Aorta (tissue), 5 donors: ENCODE measurements at regions not wholly inside any gene's neighbourhood (a gene's known extent, or its start where the extent isn't known, plus 50 kb on each side); places are given as distances from the start of the nearest gene placed in this dataset.

ENCODE experiments used
- ATAC-seq: fragments of 200-7000 bp; cut with Tn5 transposase; one replicate; pipeline ENCODE4 v1.9.1; 2022; ENCODE audit warnings: moderate library complexity; ENCODE audit not compliant: low FRiP score
- DNase-seq, 2 donors: peaks; one replicate each; pipeline ENCODE4 v3.0.0-alpha.2; 2020
- H3K27ac ChIP-seq, 2 donors: one replicate each; pipeline ENCODE4 v1.5.1; 2013; ENCODE audit warnings: low read length in 2 of 2, mild to moderate bottlenecking in 2 of 2, moderate library complexity in 2 of 2, control low read depth in 1 of 2, inconsistent platforms in 1 of 2, low read depth in 1 of 2
- H3K27me3 ChIP-seq, 2 donors: one replicate each; pipeline ENCODE4 v1.6.1; 2013; ENCODE audit warnings: control low read depth in 1 of 2, low read length in 1 of 2, mild to moderate bottlenecking in 1 of 2, moderate library complexity in 1 of 2; ENCODE audit not compliant: insufficient read depth in 2 of 2, control insufficient read depth in 1 of 2
- H3K36me3 ChIP-seq, 2 donors: one replicate each; pipeline ENCODE4 v1.6.1; 2013; ENCODE audit warnings: control low read depth in 1 of 2, low read length in 1 of 2, mild to moderate bottlenecking in 1 of 2; ENCODE audit not compliant: insufficient read depth in 2 of 2, control insufficient read depth in 1 of 2
- H3K4me1 ChIP-seq, 2 donors: one replicate each; pipeline ENCODE4 v1.6.1; 2013; ENCODE audit warnings: low read length in 2 of 2, control low read depth in 1 of 2, mild to moderate bottlenecking in 1 of 2, moderate library complexity in 1 of 2; ENCODE audit not compliant: insufficient read depth in 2 of 2, control insufficient read depth in 1 of 2
- H3K4me3 ChIP-seq, 2 donors: one replicate each; pipeline ENCODE4 v1.5.1; 2013; ENCODE audit warnings: low read length in 2 of 2, control low read depth in 1 of 2, mild to moderate bottlenecking in 1 of 2
- H3K9me3 ChIP-seq: one replicate; pipeline ENCODE4 v1.6.1; 2013; ENCODE audit warnings: mild to moderate bottlenecking, low read length; ENCODE audit not compliant: control insufficient read depth
- WGBS, 2 donors: extraction: QIAGEN DNeasy Blood & Tissue Kit; methylation state at CpG; one replicate each; pipeline ENCODE4 v1.1.7; 2013; 5-methylcytosine and 5-hydroxymethylcytosine counted together
- intact Hi-C, 2 donors: fragments of 100-400 bp; cut with DNase I; formaldehyde crosslinking; loops; one replicate each; pipeline versions ENCODE4 v1.14.2 to v1.15.0; 2022
- donor health status: healthy with polysubstance abuse.
- donor health status: Bipolar disorder and iron deficiency.
- donor health status: DM: no; HTN: no; CAD: no.
- donor health status: DM: no; HTN: no; CAD: no.
- donor health status: DM: yes; HTN: yes; CAD: no.

DNA sequence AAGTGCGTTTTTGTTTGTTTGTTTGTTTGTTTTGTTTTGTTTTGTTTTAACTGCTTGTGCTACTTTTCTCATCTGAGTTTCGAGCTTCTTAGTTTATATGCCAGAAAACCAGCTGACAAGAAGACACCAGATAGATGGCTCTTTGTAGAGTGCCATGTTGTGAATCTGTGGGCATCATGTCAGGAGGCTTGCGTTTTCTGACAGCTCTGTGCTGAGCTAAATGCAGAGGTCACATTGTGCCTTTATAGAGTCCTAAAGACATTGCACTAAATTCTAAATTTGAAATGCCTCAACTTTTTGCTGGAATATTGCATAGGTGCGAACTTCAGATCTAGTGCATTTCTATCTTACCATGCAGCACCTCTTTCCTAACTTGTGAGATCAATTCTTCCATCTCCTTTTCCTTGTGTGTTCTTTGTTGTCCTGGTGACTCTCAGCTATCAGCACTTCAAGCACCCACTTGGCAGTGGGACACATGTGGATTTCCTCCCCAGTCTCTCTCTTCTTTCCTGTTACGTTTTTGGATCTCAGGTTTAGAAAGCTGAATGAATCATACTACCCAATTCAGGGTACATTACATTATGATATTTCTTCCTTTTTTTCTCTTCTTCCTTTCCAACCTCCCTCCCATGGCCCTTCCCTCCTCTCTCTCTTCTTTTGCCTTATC lies 379.0 kb upstream of the RPS23 start:
- WGBS, 2 donors = 54 to 66% methylated on average over 5 of the region's 5 CpGs
- Histone ChIP-seq H3K36me3 (no peaks in the 10 kb centered on the region), H3K4me1 (no peaks in the 10 kb centered on the region), H3K4me3 (no peak overlapping the region), H3K27me3 (no peaks in the 10 kb centered on the region), H3K27ac (no peak overlapping the region), H3K9me3 (no peaks in the 10 kb centered on the region)
- DNase-seq (no peak), ATAC-seq (no peak)
- intact Hi-C loops = no loop called here

- DNase-seq (no peak), ATAC-seq (no peak)
- no peaks in the 10 kb centered on the region for H3K4me1 ChIP-seq
- no peaks in the 10 kb centered on the region for H3K9me3 ChIP-seq
- H3K36me3 ChIP-seq = no peaks in the 10 kb centered on the region
- H3K4me3 ChIP-seq = no peak overlapping the region
- intact Hi-C loops = no loop called here
- WGBS, 2 donors = 12% methylated on average over 2 of the region's 2 CpGs
- H3K27me3 ChIP-seq = no peaks in the 10 kb centered on the region
- no peak overlapping the region for H3K27ac ChIP-seq
These were observed 378.2 kb upstream of the RPS23 start for GRCh38 chr5:82656341-82656761.

GRCh38 chr5:82655078-82655477 lies 376.9 kb upstream of the RPS23 start:
- no peak overlapping the region for H3K27ac ChIP-seq
- no peaks in the 10 kb centered on the region for H3K4me1 ChIP-seq
- no peaks in the 10 kb centered on the region for H3K27me3 ChIP-seq
- WGBS, 2 donors = 91 to 92% methylated on average over 7 of the region's 7 CpGs
- H3K9me3 ChIP-seq = no peaks in the 10 kb centered on the region
- intact Hi-C loops = no loop called here
- H3K36me3 ChIP-seq = no peaks in the 10 kb centered on the region
- DNase-seq = no peak
- no peak for ATAC-seq
- H3K4me3 ChIP-seq = no peak overlapping the region

DNA sequence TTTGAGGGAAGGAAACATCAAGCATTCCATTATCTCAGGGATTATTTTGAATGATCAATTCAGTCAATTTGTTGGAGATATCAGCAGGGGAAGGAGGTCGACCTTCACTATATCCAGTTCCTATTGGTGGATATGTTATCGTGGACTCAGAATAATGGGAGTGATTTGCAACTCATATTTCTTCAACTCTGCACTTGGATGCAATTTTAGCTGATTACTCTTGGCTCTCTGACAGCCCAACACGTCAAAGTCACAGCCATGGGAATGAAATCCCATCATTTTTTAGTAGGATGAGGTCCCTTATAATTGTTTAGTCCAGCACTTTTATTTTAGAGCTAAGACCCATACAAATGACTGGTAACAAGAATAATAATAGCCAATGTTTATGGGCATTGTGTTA lies 371.8 kb upstream of the RPS23 start:
- intact Hi-C loops = loop anchor here (10.0 kb wide), 3 partner anchors 145 to 915 kb away; no protein-coding TSS in a partner anchor
- ATAC-seq (no peak), DNase-seq (no peak)
- WGBS, 2 donors = 34 to 48% methylated on average over 3 of the region's 3 CpGs
- Histone ChIP-seq H3K9me3 (no peaks in the 10 kb centered on the region), H3K27ac (no peak overlapping the region), H3K36me3 (no peaks in the 10 kb centered on the region), H3K4me3 (no peak overlapping the region), H3K4me1 (no peaks in the 10 kb centered on the region), H3K27me3 (no peaks in the 10 kb centered on the region)

DNA sequence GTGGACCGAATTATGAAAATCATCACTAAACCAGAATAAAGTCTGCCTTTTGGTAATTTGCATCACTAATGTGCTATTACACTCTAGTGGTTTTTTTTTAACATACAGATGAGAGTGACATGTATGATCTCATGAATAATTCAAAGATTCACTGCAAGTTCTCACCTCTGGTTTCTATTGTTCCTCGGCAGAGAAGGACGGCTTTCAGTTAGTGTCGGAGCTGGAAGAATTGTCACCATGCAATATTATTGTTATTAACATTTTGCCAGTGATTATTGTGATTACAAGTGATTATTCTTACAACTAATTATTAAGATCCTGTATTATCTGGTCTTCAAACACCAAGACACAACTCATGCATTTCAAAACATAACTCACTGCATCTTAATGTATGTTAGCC lies 366.6 kb upstream of the RPS23 start:
- ATAC-seq (no peak), DNase-seq (no peak)
- intact Hi-C loops = loop anchor here (5.0 to 10.0 kb wide), 7 partner anchors 150 to 923 kb away; partner anchors contain the start of genes VCAN (in 2 of the 2), TMEM167A (in 1 of the 2) and XRCC4 (in 1 of the 2)
- H3K4me1 ChIP-seq = peaks cover 0 to 2% of the 10 kb centered on the region in 2 donors
- WGBS, 2 donors = 97% methylated on average over 4 of the region's 4 CpGs
- H3K27me3 ChIP-seq = no peaks in the 10 kb centered on the region
- no peak overlapping the region for H3K27ac ChIP-seq
- no peaks in the 10 kb centered on the region for H3K36me3 ChIP-seq
- H3K9me3 ChIP-seq = no peaks in the 10 kb centered on the region
- H3K4me3 ChIP-seq = no peak overlapping the region

- H3K27me3 ChIP-seq = no peaks in the 10 kb centered on the region
- peaks cover 0 to 4% of the 10 kb centered on the region in 2 donors for H3K4me1 ChIP-seq
- H3K9me3 ChIP-seq = no peaks in the 10 kb centered on the region
- H3K36me3 ChIP-seq = no peaks in the 10 kb centered on the region
- H3K4me3 ChIP-seq = no peak overlapping the region
- no peak for ATAC-seq
- DNase-seq = no peak
- H3K27ac ChIP-seq = no peak overlapping the region
- intact Hi-C loops = loop anchor here (5.0 to 10.0 kb wide), 7 partner anchors 151 to 923 kb away; partner anchors contain the start of genes VCAN (in 2 of the 2), TMEM167A (in 1 of the 2) and XRCC4 (in 1 of the 2)
These were observed 366.1 kb upstream of the RPS23 start for GRCh38 chr5:82644229-82644628.

- no peak overlapping the region for H3K4me3 ChIP-seq
- WGBS, 2 donors = 95% methylated on average over 3 of the region's 3 CpGs
- no peak overlapping the region for H3K27ac ChIP-seq
- H3K27me3 ChIP-seq = no peaks in the 10 kb centered on the region
- DNase-seq (no peak), ATAC-seq (no peak)
- no peaks in the 10 kb centered on the region for H3K36me3 ChIP-seq
- H3K9me3 ChIP-seq = no peaks in the 10 kb centered on the region
- intact Hi-C loops = loop anchor here (5.0 to 10.0 kb wide), 7 partner anchors 152 to 925 kb away; partner anchors contain the start of genes VCAN (in 2 of the 2), TMEM167A (in 1 of the 2) and XRCC4 (in 1 of the 2)
- H3K4me1 ChIP-seq = peaks cover 0 to 10% of the 10 kb centered on the region in 2 donors
These were observed 364.2 kb upstream of the RPS23 start for GRCh38 chr5:82642313-82642712.

GRCh38 chr5:82641331-82642003 lies 363.3 kb upstream of the RPS23 start:
- intact Hi-C loops = loop anchor here (5.0 to 10.0 kb wide), 7 partner anchors 153 to 926 kb away; partner anchors contain the start of genes VCAN (in 2 of the 2), TMEM167A (in 1 of the 2) and XRCC4 (in 1 of the 2)
- Histone ChIP-seq H3K27ac (peak overlapping the region in 1 of 2 donors; percentile 51), H3K4me3 (no peak overlapping the region), H3K4me1 (peaks cover 0 to 10% of the 10 kb centered on the region in 2 donors), H3K36me3 (no peaks in the 10 kb centered on the region), H3K27me3 (no peaks in the 10 kb centered on the region), H3K9me3 (no peaks in the 10 kb centered on the region)
- DNase-seq (peak; percentile 72 to 79), ATAC-seq (peak; percentile 92)
- 1 to 4% methylated on average over 4 of the region's 4 CpGs for WGBS, 2 donors
